ENCODE measurements at regions not wholly inside any gene's neighbourhood (a gene's known extent, or its start where the extent isn't known, plus 50 kb on each side); places are given as distances from the start of the nearest gene placed in this dataset.

DNA sequence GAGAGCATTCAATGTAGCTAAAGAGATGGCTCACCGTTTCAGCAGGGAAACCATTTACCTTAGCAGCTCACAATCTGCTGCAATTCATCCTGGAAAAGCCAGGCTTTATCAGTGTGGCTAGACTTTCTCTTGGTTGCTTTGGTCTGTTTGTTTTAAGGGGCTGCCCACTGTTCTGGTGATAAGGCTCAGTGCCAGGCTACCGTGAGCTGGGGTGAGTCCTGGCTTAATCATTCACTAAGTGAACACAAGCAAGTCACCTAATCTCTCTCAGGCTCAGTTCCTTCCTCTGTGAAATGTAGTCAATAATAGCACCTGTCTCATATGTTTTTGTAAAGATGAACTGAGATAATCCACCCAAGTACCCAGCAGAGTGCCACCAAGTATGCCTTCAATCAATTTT, 229.0 kb downstream of the TEX29 start:
- TF ChIP-seq, protein P1, sequence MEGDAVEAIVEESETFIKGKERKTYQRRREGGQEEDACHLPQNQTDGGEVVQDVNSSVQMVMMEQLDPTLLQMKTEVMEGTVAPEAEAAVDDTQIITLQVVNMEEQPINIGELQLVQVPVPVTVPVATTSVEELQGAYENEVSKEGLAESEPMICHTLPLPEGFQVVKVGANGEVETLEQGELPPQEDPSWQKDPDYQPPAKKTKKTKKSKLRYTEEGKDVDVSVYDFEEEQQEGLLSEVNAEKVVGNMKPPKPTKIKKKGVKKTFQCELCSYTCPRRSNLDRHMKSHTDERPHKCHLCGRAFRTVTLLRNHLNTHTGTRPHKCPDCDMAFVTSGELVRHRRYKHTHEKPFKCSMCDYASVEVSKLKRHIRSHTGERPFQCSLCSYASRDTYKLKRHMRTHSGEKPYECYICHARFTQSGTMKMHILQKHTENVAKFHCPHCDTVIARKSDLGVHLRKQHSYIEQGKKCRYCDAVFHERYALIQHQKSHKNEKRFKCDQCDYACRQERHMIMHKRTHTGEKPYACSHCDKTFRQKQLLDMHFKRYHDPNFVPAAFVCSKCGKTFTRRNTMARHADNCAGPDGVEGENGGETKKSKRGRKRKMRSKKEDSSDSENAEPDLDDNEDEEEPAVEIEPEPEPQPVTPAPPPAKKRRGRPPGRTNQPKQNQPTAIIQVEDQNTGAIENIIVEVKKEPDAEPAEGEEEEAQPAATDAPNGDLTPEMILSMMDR (IDR thresholded peaks at IDR 0.05 in 8 of 11, conservative IDR thresholded peaks at IDR 0.05 in 3 of 11), result no peak
- TF ChIP-seq POLR2A (IDR thresholded peaks at IDR 0.05) (no peak), POLR2AphosphoS5 (IDR thresholded peaks at IDR 0.05) (no peak)

Data from spleen (tissue), 7 donors.